ENCODE measurements at regions not wholly inside any gene's neighbourhood (a gene's known extent, or its start where the extent isn't known, plus 50 kb on each side); places are given as distances from the start of the nearest gene placed in this dataset.
"Not testable (repeated sequence)": the region's sequence is repeated elsewhere in the genome, so short reads cannot be mapped to it uniquely, and the experiment has no call there.

GRCh38 chr11:80700386-80700785, 1259.6 kb upstream of the TENM4 start:
- no peak for DNase-seq (ENCODE audit: low read depth in 3 of 3)

- DNase-seq (ENCODE audit: low read depth in 3 of 3), result not testable (repeated sequence)
These were observed 1258.8 kb upstream of the TENM4 start for GRCh38 chr11:80699406-80700177.

- DNase-seq (ENCODE audit: low read depth in 3 of 3), result no peak
These were observed 1257.8 kb upstream of the TENM4 start for GRCh38 chr11:80698637-80699036.

- DNase-seq (ENCODE audit: low read depth in 3 of 3), result no peak
These were observed 1253.6 kb upstream of the TENM4 start for GRCh38 chr11:80694385-80694784.

GRCh38 chr11:80687941-80688340, 1247.1 kb upstream of the TENM4 start:
- no peak for DNase-seq (ENCODE audit: low read depth in 3 of 3)

GRCh38 chr11:80686889-80687288, 1246.1 kb upstream of the TENM4 start:
- no peak for DNase-seq (ENCODE audit: low read depth in 3 of 3)

GRCh38 chr11:80673566-80673965, 1232.7 kb upstream of the TENM4 start:
- DNase-seq (ENCODE audit: low read depth in 3 of 3), result no peak

- no peak for DNase-seq (ENCODE audit: low read depth in 3 of 3)
These were observed 1228.8 kb upstream of the TENM4 start for GRCh38 chr11:80669620-80670019.

- DNase-seq (ENCODE audit: low read depth in 3 of 3), result no peak
These were observed 1227.2 kb upstream of the TENM4 start for GRCh38 chr11:80668039-80668438.

GRCh38 chr11:80655834-80656233, 1215.0 kb upstream of the TENM4 start:
- no peak for DNase-seq (ENCODE audit: low read depth in 3 of 3)

GRCh38 chr11:80650966-80651365, 1210.1 kb upstream of the TENM4 start:
- DNase-seq (ENCODE audit: low read depth in 3 of 3), result no peak

- DNase-seq (ENCODE audit: low read depth in 3 of 3), result no peak
These were observed 1208.4 kb upstream of the TENM4 start for GRCh38 chr11:80649186-80649585.

- DNase-seq (ENCODE audit: low read depth in 3 of 3), result no peak
These were observed 1197.5 kb upstream of the TENM4 start for GRCh38 chr11:80638296-80638695.

- no peak for DNase-seq (ENCODE audit: low read depth in 3 of 3)
These were observed 1196.7 kb upstream of the TENM4 start for GRCh38 chr11:80637571-80637970.

GRCh38 chr11:80636999-80637398, 1196.2 kb upstream of the TENM4 start:
- no peak for DNase-seq (ENCODE audit: low read depth in 3 of 3)

- no peak for DNase-seq (ENCODE audit: low read depth in 3 of 3)
These were observed 1194.3 kb upstream of the TENM4 start for GRCh38 chr11:80635178-80635577.

GRCh38 chr11:80632691-80633090, 1191.9 kb upstream of the TENM4 start:
- no peak for DNase-seq (ENCODE audit: low read depth in 3 of 3)

GRCh38 chr11:80632156-80632555, 1191.3 kb upstream of the TENM4 start:
- DNase-seq (ENCODE audit: low read depth in 3 of 3), result no peak

GRCh38 chr11:80629466-80629865, 1188.6 kb upstream of the TENM4 start:
- no peak for DNase-seq (ENCODE audit: low read depth in 3 of 3)

GRCh38 chr11:80627364-80627763, 1186.5 kb upstream of the TENM4 start:
- DNase-seq (ENCODE audit: low read depth in 3 of 3), result no peak

GRCh38 chr11:80626721-80627120, 1185.9 kb upstream of the TENM4 start:
- no peak for DNase-seq (ENCODE audit: low read depth in 3 of 3)

- DNase-seq (ENCODE audit: low read depth in 3 of 3), result no peak
These were observed 1184.7 kb upstream of the TENM4 start for GRCh38 chr11:80625563-80625962.

- DNase-seq (ENCODE audit: low read depth in 3 of 3), result no peak
These were observed 1181.0 kb upstream of the TENM4 start for GRCh38 chr11:80621871-80622270.

GRCh38 chr11:80620867-80621266, 1180.0 kb upstream of the TENM4 start:
- no peak for DNase-seq (ENCODE audit: low read depth in 3 of 3)

Data from stimulated activated CD4-positive, alpha-beta T cell treated with anti-CD3 and anti-CD28 coated beads, TNF-alpha, amount 100 ng/mL, for 24 hours (primary cell).